Muscle of arm (tissue), 1 donor: ENCODE measurements at regions not wholly inside any gene's neighbourhood (a gene's known extent, or its start where the extent isn't known, plus 50 kb on each side); places are given as distances from the start of the nearest gene placed in this dataset.

Experiments
- DNase-seq: peaks from one replicate; pipeline ENCODE4 v3.0.0-alpha.2; 2013

GRCh38 chr6:62474793-62475192, 188.8 kb upstream of the KHDRBS2 start:
- no peak for DNase-seq

DNA sequence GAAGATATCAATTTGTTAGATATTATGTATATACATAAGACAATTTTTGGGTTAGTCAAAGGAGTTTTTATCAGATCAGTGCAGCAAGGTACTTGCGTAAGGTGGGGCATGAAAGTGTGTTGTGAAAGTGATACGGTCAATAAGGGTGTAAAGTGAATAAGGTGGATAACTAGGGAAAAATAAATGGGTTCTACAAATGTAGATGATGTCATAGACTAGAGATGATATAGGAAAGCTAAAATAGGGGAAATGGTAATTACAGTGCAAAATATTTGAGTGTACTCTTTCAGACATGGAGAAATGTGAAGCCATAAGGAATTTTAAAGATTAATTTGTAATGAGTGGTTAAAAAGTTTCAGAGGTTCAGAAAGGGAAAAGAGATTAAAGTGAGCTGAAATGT, 180.6 kb upstream of the KHDRBS2 start:
- DNase-seq, result no peak

GRCh38 chr6:62465206-62465605, 179.2 kb upstream of the KHDRBS2 start:
- no peak for DNase-seq

DNA sequence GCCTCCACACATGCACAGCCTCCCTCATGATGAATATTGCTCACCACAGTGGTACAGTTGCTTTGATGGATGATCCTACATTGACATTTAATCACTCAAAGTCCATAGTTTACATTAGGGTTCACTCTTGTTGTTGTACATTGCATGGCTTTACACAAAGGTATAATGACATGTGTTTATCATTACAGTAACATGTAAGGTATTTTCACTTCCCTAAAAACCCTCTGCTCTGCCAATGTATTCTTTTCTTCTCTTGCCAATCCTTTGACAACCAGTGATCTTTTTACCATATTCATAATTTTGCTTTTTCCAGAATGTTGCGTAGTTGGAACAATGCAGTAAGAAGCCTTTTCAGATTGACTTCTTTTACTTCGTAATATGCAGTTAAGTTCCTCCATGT, 166.6 kb upstream of the KHDRBS2 start:
- no peak for DNase-seq

- DNase-seq, result no peak
Observed at GRCh38 chr6:62446647-62447316, 160.8 kb upstream of the KHDRBS2 start.

GRCh38 chr6:62445521-62445920, 159.5 kb upstream of the KHDRBS2 start:
- DNase-seq, result no peak

DNA sequence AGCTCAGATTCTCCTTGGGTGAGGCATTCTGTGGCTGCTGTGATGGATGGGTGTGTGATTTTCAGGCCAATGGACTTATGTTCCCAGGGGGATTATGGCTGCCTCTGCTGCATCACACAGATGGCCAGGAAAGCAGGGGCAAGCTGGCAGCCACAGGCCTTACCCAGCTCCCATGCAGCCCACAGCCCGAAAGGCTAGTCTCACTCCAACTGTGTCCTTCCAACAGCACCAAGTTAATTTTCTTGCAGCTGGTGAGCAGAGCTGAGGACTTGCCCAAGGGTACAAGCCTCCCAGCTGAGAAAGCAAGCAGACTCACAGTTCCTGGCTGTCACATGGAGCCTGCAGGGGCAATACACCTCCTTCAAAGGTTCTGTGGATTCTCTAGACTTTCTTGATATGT, 155.2 kb upstream of the KHDRBS2 start:
- DNase-seq, result no peak

DNA sequence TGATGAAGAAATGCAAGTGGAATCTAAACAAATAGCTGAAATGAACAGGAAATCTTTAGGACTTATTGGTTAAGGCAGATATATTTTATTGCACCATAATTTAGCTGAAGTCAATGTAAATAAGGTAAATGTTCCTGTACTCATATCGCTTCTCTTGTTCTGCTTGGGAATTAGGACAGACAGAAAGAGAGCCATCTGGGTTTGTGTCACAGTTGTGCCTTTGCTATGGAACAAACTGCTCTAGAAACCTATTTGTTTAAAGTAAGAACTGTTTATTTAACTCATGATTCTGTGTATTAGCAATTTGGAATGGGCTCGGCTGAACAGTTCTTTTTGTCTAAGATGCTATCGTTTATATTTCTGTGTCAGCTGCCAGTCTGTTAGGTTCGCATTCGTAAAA, 143.8 kb upstream of the KHDRBS2 start:
- DNase-seq, result no peak

GRCh38 chr6:62400521-62401259, 114.7 kb upstream of the KHDRBS2 start:
- DNase-seq, result no peak

- no peak for DNase-seq
Observed at GRCh38 chr6:62393608-62394007, 107.6 kb upstream of the KHDRBS2 start.

GRCh38 chr6:62392291-62392690, 106.3 kb upstream of the KHDRBS2 start:
- no peak for DNase-seq

GRCh38 chr6:62391358-62391757, 105.3 kb upstream of the KHDRBS2 start:
- DNase-seq, result no peak

DNA sequence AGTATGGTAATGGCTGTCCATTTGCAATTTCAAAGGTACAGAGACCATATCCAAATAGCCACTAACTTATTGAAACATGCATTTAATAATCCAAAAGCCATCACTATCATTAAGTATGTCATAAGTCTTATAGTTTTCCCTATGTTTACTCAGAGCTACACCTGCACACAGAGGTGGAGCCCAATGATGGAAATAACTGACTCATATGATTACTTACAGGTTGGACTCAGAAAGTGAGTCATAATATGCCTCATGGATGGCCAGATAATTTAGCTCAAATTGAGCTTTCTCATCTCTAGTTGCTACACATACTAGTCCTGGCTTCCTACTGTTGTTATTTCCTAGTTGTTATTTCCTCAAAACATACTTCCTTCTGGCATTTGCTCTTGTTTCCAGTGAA, 104.4 kb upstream of the KHDRBS2 start:
- no peak for DNase-seq

GRCh38 chr6:62371453-62372210, 85.6 kb upstream of the KHDRBS2 start:
- DNase-seq, result no peak

GRCh38 chr6:62367601-62368000, 81.6 kb upstream of the KHDRBS2 start:
- DNase-seq, result peak; percentile 0

- DNase-seq, result no peak
Observed at GRCh38 chr6:62362097-62362496, 76.1 kb upstream of the KHDRBS2 start.

DNA sequence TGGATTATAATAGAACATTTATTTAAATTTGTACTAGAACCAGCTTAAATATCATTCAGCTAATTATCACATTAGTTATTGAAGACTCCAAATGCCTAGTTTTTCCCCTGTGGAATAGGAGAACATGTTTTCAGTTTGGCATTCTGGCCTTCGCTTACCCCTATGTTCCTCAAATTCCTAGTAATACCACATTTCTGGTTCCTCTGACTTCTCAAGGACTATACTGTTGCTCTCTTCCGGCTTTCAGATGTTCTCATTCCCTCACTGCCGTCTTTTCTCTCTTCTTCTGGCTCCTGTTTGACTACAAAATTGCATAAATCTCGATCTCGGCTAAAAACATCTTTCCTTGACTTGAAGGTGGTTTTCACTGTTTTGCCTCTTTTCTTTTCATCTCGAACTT, 71.8 kb upstream of the KHDRBS2 start:
- no peak for DNase-seq

- DNase-seq, result no peak
Observed at GRCh38 chr6:62354261-62354660, 68.2 kb upstream of the KHDRBS2 start.

DNA sequence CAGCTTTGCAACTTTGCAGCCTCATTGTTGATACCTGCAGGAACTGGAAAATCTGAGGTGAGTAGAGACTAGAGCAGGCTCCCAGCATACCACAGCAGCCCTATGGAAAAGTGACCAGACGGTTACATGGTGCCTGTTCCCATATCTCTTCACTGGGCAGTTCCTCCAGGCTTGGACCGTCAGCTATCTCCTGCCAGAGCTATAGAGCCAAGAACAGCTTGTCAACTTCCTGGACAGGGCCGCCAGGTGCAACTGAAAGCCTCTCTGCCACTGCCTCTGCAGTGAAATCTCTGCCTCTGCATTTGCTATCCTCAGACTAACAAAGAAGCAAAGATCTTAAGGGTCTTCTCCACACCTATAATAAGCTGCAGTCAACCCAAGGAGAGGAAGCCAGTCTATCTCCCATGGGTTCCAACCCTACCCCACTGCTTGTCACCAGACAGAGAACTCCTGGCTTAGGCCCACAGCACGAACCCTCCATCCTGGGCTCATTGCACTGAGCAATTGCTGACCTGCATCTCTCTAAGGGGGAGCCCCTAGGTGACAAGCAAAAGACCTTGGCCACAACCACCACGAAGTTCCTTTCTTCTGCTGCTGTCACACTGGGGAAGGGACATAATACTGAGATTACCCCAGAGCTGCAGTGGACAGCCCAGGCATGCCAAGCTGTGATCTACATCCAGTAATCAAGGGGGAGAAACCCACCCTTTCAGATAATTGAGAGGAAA, 60.1 kb upstream of the KHDRBS2 start:
- no peak for DNase-seq

- no peak for DNase-seq
Observed at GRCh38 chr6:62345446-62345845, 59.4 kb upstream of the KHDRBS2 start.

GRCh38 chr6:62344850-62345249, 58.8 kb upstream of the KHDRBS2 start:
- DNase-seq, result no peak

- DNase-seq, result no peak
Observed at GRCh38 chr6:62338477-62338876, 52.5 kb upstream of the KHDRBS2 start.
